ENCODE measurements at regions not wholly inside any gene's neighbourhood (a gene's known extent, or its start where the extent isn't known, plus 50 kb on each side); places are given as distances from the start of the nearest gene placed in this dataset.

GRCh38 chr11:13552784-13553183 is 57.0 kb upstream of the PTH start:
- no peak for TF ChIP-seq EZH2 (IDR thresholded peaks at IDR 0.05; ENCODE audit: low read depth)
- TF ChIP-seq CTCF (conservative IDR thresholded peaks at IDR 0.05), result no peak

All from PC-9 (cell line).